NT2/D1 (cell line): ENCODE measurements at regions not wholly inside any gene's neighbourhood (a gene's known extent, or its start where the extent isn't known, plus 50 kb on each side); places are given as distances from the start of the nearest gene placed in this dataset.
"Not testable (repeated sequence)": the region's sequence is repeated elsewhere in the genome, so short reads cannot be mapped to it uniquely, and the experiment has no call there.

Experiments used
- DNase-seq: peaks from one replicate; pipeline ENCODE4 v3.0.0-alpha.2; 2011; ENCODE audit warnings: low read depth, low spot score
- H3K27me3 ChIP-seq: 2 replicates; pipeline ENCODE4 v1.6.0; 2011; ENCODE audit warnings: mild to moderate bottlenecking; ENCODE audit not compliant: insufficient read length, insufficient read depth
- H3K36me3 ChIP-seq: 2 replicates; pipeline ENCODE4 v1.6.1; 2011; ENCODE audit warnings: mild to moderate bottlenecking, low read length, mixed read lengths; ENCODE audit not compliant: insufficient read depth, insufficient read length
- H3K4me1 ChIP-seq: 2 replicates; pipeline ENCODE4 v1.5.1; 2011; ENCODE audit not compliant: insufficient read depth, insufficient read length
- H3K4me3 ChIP-seq: 2 replicates; pipeline ENCODE4 v1.5.1; 2011; ENCODE audit warnings: low read depth; ENCODE audit not compliant: insufficient read length
- H3K9ac ChIP-seq: 2 replicates; pipeline ENCODE4 v1.6.0; 2011; ENCODE audit warnings: low read depth; ENCODE audit not compliant: insufficient read length
- H3K9me3 ChIP-seq: 2 replicates; pipeline ENCODE4 v1.5.1; 2011; ENCODE audit warnings: mild to moderate bottlenecking, low read length; ENCODE audit not compliant: insufficient read depth
- SUZ12 ChIP-seq: IDR thresholded peaks from 2 replicates; pipeline ENCODE4 v1.6.1; 2011; ENCODE audit not compliant: insufficient read length, insufficient read depth; ENCODE audit errors: extremely low read depth
- YY1 ChIP-seq: IDR thresholded peaks from 2 replicates; pipeline ENCODE4 v1.6.1; 2011; ENCODE audit not compliant: insufficient read length, insufficient read depth
- ZNF274 ChIP-seq: IDR thresholded peaks from 2 replicates; pipeline ENCODE4 v1.6.1; 2011; ENCODE audit warnings: mild to moderate bottlenecking, low read depth, low read length

DNA sequence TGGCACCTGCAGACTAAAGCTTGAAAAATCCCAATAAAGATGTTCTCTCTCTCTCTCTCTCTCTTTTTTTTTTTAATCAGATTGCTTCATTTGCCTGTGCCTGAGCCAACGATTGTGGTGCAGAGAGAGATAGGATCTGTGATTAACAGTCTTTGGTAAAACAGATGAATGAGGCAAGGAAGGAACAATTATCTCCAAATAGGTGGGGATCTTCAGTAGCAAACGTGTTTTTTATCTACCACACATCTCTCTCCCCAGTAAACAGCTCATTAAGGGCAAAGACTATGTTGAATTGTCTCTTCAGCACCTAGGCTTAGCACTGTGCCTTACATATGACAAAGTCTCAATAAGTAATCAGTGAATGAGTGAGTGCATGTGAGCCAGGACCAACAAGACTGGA lies 96.3 kb downstream of the SMIM20 start:
- H3K4me3 ChIP-seq, result no peak overlapping the region
- no peak for TF ChIP-seq ZNF274
- TF ChIP-seq YY1, result no peak
- no peak for TF ChIP-seq SUZ12

DNA sequence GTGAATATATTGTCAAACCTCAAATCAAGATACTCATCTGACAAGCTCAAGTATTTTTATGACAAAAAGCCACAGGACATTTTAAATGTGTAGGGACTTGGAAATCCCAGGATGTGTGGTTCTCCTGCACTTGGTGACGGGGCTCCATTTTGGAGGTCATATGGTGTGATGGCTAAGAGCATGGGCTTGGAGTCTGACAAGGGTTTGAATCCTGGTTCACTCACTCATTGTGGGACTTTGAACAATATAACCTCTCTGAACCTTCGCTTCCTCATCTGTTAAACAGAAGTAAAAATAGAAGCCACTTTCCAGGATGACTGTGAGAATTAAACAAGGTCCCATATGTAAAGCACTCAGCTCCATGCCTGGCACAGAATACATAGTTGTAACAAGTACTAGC lies 99.6 kb downstream of the SMIM20 start:
- Histone ChIP-seq H3K4me3 (no peak overlapping the region), H3K4me1 (no peaks in the 10 kb centered on the region), H3K27me3 (no peaks in the 10 kb centered on the region), H3K9me3 (peaks cover 13% of the 10 kb centered on the region), H3K9ac (no peak overlapping the region), H3K36me3 (no peaks in the 10 kb centered on the region)
- no peak for DNase-seq
- TF ChIP-seq YY1 (no peak), SUZ12 (no peak), ZNF274 (no peak)

More for the DNA sequence above, 96.3 kb downstream of the SMIM20 start:
- no peaks in the 10 kb centered on the region for H3K4me1 ChIP-seq
- no peaks in the 10 kb centered on the region for H3K27me3 ChIP-seq
- no peaks in the 10 kb centered on the region for H3K36me3 ChIP-seq
- peaks cover 18% of the 10 kb centered on the region for H3K9me3 ChIP-seq
- no peak for DNase-seq
- no peak overlapping the region for H3K9ac ChIP-seq

GRCh38 chr4:26015133-26015651 lies 101.2 kb downstream of the SMIM20 start:
- H3K4me3 ChIP-seq, result no peak overlapping the region
- no peaks in the 10 kb centered on the region for H3K36me3 ChIP-seq
- no peaks in the 10 kb centered on the region for H3K9me3 ChIP-seq
- H3K9ac ChIP-seq, result no peak overlapping the region
- DNase-seq, result no peak
- no peak for TF ChIP-seq YY1
- no peak for TF ChIP-seq SUZ12
- TF ChIP-seq ZNF274, result no peak
- no peaks in the 10 kb centered on the region for H3K27me3 ChIP-seq
- H3K4me1 ChIP-seq, result no peaks in the 10 kb centered on the region

DNA sequence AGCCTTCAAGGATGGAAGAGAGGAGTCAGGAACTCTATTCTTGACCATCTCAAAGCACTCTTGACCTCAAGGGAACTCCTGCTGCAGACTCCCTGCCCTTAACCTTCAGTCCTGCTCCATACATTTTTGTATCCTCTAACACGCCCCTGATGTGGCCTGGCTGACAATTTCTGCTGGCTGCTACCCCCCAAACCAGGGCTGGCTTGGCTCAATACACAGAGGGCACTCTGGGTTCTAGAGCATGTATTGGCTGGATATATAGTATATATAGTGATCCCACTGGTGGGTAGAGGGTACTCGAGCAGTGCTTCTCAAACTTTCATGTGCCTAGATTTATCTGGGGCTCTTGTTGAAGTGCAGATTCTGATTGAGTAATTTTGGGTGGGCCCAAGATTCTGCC lies 101.9 kb downstream of the SMIM20 start:
- Histone ChIP-seq H3K27me3 (no peaks in the 10 kb centered on the region), H3K4me3 (no peak overlapping the region), H3K9ac (no peak overlapping the region), H3K36me3 (no peaks in the 10 kb centered on the region), H3K9me3 (no peaks in the 10 kb centered on the region), H3K4me1 (no peaks in the 10 kb centered on the region)
- DNase-seq, result no peak
- TF ChIP-seq ZNF274 (no peak), YY1 (no peak), SUZ12 (no peak)

- TF ChIP-seq ZNF274, result no peak
- TF ChIP-seq YY1, result no peak
- no peak for TF ChIP-seq SUZ12
- Histone ChIP-seq H3K9ac (no peak overlapping the region), H3K4me3 (no peak overlapping the region), H3K36me3 (no peaks in the 10 kb centered on the region), H3K27me3 (no peaks in the 10 kb centered on the region), H3K4me1 (peaks cover 3% of the 10 kb centered on the region), H3K9me3 (no peaks in the 10 kb centered on the region)
- DNase-seq, result no peak
Measured at GRCh38 chr4:26017531-26017930, 103.5 kb downstream of the SMIM20 start.

DNA sequence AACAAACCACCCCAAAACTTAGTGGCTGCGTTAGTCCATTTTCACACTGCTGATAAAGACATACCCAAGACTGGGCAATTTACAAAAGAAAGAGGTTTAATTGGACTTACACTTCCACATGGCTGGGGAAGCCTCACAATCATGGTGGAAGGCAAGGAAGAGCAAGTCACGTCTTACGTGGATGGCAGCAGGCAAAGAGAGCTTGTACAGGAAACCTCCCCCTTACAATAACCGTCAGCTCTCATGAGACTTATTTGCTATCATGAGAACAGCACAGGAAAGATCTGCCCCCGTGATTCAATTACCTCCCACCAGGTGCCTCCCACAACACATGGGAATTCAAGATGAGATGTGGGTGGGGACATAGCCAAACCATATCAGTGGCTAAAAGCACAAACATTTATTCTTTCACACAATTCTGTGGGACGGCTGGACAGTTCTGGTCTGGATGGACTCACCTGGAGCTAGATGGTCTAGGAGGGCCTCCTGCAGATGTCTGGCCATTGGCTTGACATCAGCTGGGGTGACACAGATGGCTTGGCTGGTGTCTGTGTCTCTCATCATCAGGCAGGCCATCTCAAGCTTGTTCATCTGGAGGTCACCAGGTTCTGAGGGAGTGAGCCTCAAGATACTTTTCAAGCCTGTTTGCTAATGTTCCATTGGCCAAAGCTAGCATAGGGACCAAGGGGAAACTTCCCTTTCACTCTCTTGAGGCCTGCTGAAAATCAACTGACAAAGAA lies 104.1 kb downstream of the SMIM20 start:
- not testable (repeated sequence) for H3K27me3 ChIP-seq, H3K4me3 ChIP-seq, H3K9ac ChIP-seq, H3K9me3 ChIP-seq, DNase-seq, H3K36me3 ChIP-seq, H3K4me1 ChIP-seq

DNA sequence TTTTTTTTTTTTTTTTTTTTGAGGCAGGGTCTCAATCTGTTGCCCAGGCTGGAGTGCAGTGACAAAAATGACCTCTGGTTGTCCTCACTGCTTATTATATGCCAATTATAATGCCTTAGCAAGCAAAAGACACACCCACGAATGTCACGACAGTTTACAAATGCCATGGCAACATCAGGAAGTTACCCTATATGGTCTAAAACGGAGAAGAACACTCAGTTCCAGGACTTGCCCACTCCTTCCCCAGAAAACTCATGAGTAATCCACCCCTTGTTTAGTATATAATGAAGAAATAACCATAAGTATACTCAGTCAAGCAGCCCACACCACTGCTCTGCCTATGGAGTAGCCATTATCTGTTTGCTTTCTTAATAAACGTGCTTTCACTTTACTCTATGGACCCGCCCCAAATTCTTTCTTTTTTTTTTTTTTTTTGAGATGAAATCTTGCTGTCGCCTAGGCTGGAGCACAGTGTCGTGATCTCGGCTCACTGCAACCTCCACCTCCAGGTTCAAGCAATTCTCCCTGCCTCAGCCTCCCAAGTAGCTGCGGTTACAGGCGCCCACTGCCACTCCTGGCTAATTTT lies 106.2 kb downstream of the SMIM20 start:
- Histone ChIP-seq H3K9ac (no peak overlapping the region), H3K9me3 (no peaks in the 10 kb centered on the region), H3K4me1 (peaks cover 6% of the 10 kb centered on the region), H3K36me3 (no peaks in the 10 kb centered on the region), H3K4me3 (no peak overlapping the region), H3K27me3 (no peaks in the 10 kb centered on the region)
- no peak for TF ChIP-seq YY1
- no peak for DNase-seq
